Parathyroid adenoma (tissue), 2 donors: ENCODE measurements at regions not wholly inside any gene's neighbourhood (a gene's known extent, or its start where the extent isn't known, plus 50 kb on each side); places are given as distances from the start of the nearest gene placed in this dataset.

Experiments used
- H2AFZ ChIP-seq: fragments of 300-600 bp; sonication (generic); one replicate; pipeline ENCODE4 v1.7.0; 2017; ENCODE audit warnings: antibody characterized with exemption, mild to moderate bottlenecking
- H3K27ac ChIP-seq: fragments of 300-600 bp; sonication (generic); one replicate; pipeline ENCODE4 v1.7.0; 2017
- H3K27me3 ChIP-seq: fragments of 300-600 bp; sonication (generic); one replicate; pipeline ENCODE4 v1.7.0; 2017; ENCODE audit warnings: low read length; ENCODE audit not compliant: control insufficient read depth, insufficient read depth
- H3K36me3 ChIP-seq: fragments of 300-600 bp; sonication (generic); one replicate; pipeline ENCODE4 v1.7.0; 2017; ENCODE audit warnings: low read length; ENCODE audit not compliant: control insufficient read depth, insufficient read depth
- H3K4me1 ChIP-seq: fragments of 300-600 bp; sonication (generic); one replicate; pipeline ENCODE4 v1.7.0; 2017; ENCODE audit warnings: control low read depth
- H3K4me2 ChIP-seq: fragments of 300-600 bp; sonication (generic); one replicate; pipeline ENCODE4 v1.7.0; 2017; ENCODE audit warnings: low read length
- H3K4me3 ChIP-seq: fragments of 300-600 bp; sonication (generic); one replicate; pipeline ENCODE4 v1.7.0; 2017; ENCODE audit warnings: low read depth, low read length
- H3K79me2 ChIP-seq: fragments of 300-600 bp; sonication (generic); one replicate; pipeline ENCODE4 v1.7.0; 2017; ENCODE audit warnings: control low read depth
- H3K9ac ChIP-seq: fragments of 300-600 bp; sonication (generic); one replicate; pipeline ENCODE4 v1.7.0; 2017; ENCODE audit warnings: mild to moderate bottlenecking
- H3K9me3 ChIP-seq: fragments of 300-600 bp; sonication (generic); one replicate; pipeline ENCODE4 v1.7.0; 2017; ENCODE audit warnings: low read length; ENCODE audit not compliant: control insufficient read depth
- CTCF ChIP-seq: fragments of 300-600 bp; sonication (generic); IDR thresholded peaks from one replicate; pipeline ENCODE4 v1.7.0; 2017; ENCODE audit warnings: antibody characterized with exemption, mild to moderate bottlenecking
- donor health status: primary hyperparathyroidism.

DNA sequence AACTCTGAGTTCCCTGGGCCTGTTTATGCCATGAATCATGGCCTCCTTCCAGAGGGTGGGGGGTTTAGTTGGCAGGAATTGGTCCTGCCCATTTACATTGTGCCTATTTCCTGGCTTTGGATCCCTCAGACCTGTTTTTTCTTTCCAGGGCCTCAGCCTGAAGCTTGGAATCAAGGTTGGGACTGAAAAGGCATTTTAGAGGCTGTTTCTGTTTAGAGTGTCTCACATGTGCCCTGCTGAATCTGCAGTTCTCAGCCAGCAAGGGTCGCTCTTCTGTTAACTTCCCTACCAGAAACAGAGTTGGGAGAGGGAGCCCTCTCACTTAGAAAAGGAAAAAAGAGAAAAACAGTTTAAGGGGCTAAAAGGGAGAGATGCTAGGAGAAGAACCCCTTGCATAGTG, 191.1 kb downstream of the PTPRC start:
- H3K79me2 ChIP-seq: no peaks in the 10 kb centered on the region
- no peak for TF ChIP-seq CTCF
- no peaks in the 10 kb centered on the region for H3K27me3 ChIP-seq
- no peaks in the 10 kb centered on the region for H3K36me3 ChIP-seq
- H3K9me3 ChIP-seq: no peaks in the 10 kb centered on the region
- H2AFZ ChIP-seq: no peak overlapping the region
- no peak overlapping the region for H3K9ac ChIP-seq
- H3K4me1 ChIP-seq: no peaks in the 10 kb centered on the region
- no peak overlapping the region for H3K4me2 ChIP-seq
- no peak overlapping the region for H3K4me3 ChIP-seq
- H3K27ac ChIP-seq: no peak overlapping the region

GRCh38 chr1:198830412-198830811, 191.6 kb downstream of the PTPRC start:
- Histone ChIP-seq H3K4me3 (no peak overlapping the region), H3K4me1 (no peaks in the 10 kb centered on the region), H3K79me2 (no peaks in the 10 kb centered on the region), H3K4me2 (no peak overlapping the region), H3K36me3 (no peaks in the 10 kb centered on the region), H3K9me3 (no peaks in the 10 kb centered on the region), H3K27ac (no peak overlapping the region), H3K27me3 (no peaks in the 10 kb centered on the region), H2AFZ (no peak overlapping the region), H3K9ac (no peak overlapping the region)
- TF ChIP-seq CTCF: no peak

- Histone ChIP-seq H3K36me3 (no peaks in the 10 kb centered on the region), H2AFZ (no peak overlapping the region), H3K4me2 (no peak overlapping the region), H3K4me3 (no peak overlapping the region), H3K9ac (no peak overlapping the region), H3K4me1 (no peaks in the 10 kb centered on the region), H3K27me3 (no peaks in the 10 kb centered on the region), H3K27ac (no peak overlapping the region), H3K9me3 (no peaks in the 10 kb centered on the region), H3K79me2 (no peaks in the 10 kb centered on the region)
- TF ChIP-seq CTCF: no peak
Observed at GRCh38 chr1:198833706-198834503, 195.1 kb downstream of the PTPRC start.

GRCh38 chr1:198837278-198838021, 198.6 kb downstream of the PTPRC start:
- no peak overlapping the region for H3K27ac ChIP-seq
- no peaks in the 10 kb centered on the region for H3K9me3 ChIP-seq
- no peak for TF ChIP-seq CTCF
- no peak overlapping the region for H3K9ac ChIP-seq
- H2AFZ ChIP-seq: no peak overlapping the region
- H3K4me3 ChIP-seq: no peak overlapping the region
- no peaks in the 10 kb centered on the region for H3K27me3 ChIP-seq
- no peaks in the 10 kb centered on the region for H3K4me1 ChIP-seq
- H3K36me3 ChIP-seq: no peaks in the 10 kb centered on the region
- H3K4me2 ChIP-seq: no peak overlapping the region
- no peaks in the 10 kb centered on the region for H3K79me2 ChIP-seq
